ENCODE measurements at regions not wholly inside any gene's neighbourhood (a gene's known extent, or its start where the extent isn't known, plus 50 kb on each side); places are given as distances from the start of the nearest gene placed in this dataset.

GRCh38 chr1:106787520-106787919 is 269.0 kb upstream of the PRMT6 start:
- TF ChIP-seq CTCF (IDR thresholded peaks at IDR 0.05) (no peak), POLR2A (IDR thresholded peaks at IDR 0.05) (no peak)

Measured in testis (tissue), 2 donors.